ENCODE measurements at regions not wholly inside any gene's neighbourhood (a gene's known extent, or its start where the extent isn't known, plus 50 kb on each side); places are given as distances from the start of the nearest gene placed in this dataset.

GRCh38 chr5:18977880-18978279, 1010.1 kb downstream of the CDH18 start:
- no peak for TF ChIP-seq YY1 (IDR thresholded peaks at IDR 0.05; ENCODE audit: insufficient read depth, insufficient read length)
- TF ChIP-seq ZNF274 (IDR thresholded peaks at IDR 0.05; ENCODE audit: low read depth, low read length) = no peak
- no peak for TF ChIP-seq SUZ12 (IDR thresholded peaks at IDR 0.05; ENCODE audit: extremely low read depth, insufficient read depth, insufficient read length)

Measured in NT2/D1 (cell line).